SK-N-SH treated with all-trans-retinoic acid at 6 μM for 48 hours (cell line): ENCODE measurements at regions not wholly inside any gene's neighbourhood (a gene's known extent, or its start where the extent isn't known, plus 50 kb on each side); places are given as distances from the start of the nearest gene placed in this dataset.

Experiments
- ATAC-seq: fragments of 200-7000 bp; cut with Tn5 transposase; 3 replicates; pipeline ENCODE4 v1.9.1; 2020; ENCODE audit warnings: mild to moderate bottlenecking, moderate library complexity
- ARNTL ChIP-seq: fragments of 450-650 bp; formaldehyde crosslinking; IDR thresholded peaks from 2 replicates; pipeline ENCODE4 v1.5.0; 2020; ENCODE audit warnings: low read depth, mild to moderate bottlenecking, moderate library complexity, borderline replicate concordance
- BACH2 ChIP-seq: fragments of 250-450 bp; sonication (Bioruptor Pico); IDR thresholded peaks from 2 replicates; pipeline ENCODE4 v1.9.0; 2021; ENCODE audit warnings: mild to moderate bottlenecking, borderline replicate concordance
- CREB5 ChIP-seq: fragments of 250-450 bp; sonication (Bioruptor Pico); IDR thresholded peaks from 2 replicates; pipeline ENCODE4 v1.5.1; 2020; ENCODE audit warnings: low read depth, mild to moderate bottlenecking, moderate library complexity
- CSDC2 ChIP-seq: fragments of 250-450 bp; sonication (Bioruptor Pico); IDR thresholded peaks from 2 replicates; pipeline ENCODE4 v1.5.0; 2020; ENCODE audit warnings: mild to moderate bottlenecking, moderate library complexity
- CSRNP3 ChIP-seq: fragments of 250-450 bp; sonication (Bioruptor Pico); IDR thresholded peaks from 2 replicates; pipeline ENCODE4 v1.5.1; 2021; ENCODE audit warnings: mild to moderate bottlenecking, moderate library complexity
- GLIS3 ChIP-seq: fragments of 250-450 bp; sonication (Bioruptor Pico); IDR thresholded peaks from 2 replicates; pipeline ENCODE4 v1.5.0; 2020; ENCODE audit warnings: mild to moderate bottlenecking, moderate library complexity
- ISL1 ChIP-seq: fragments of 250-450 bp; sonication (Bioruptor Pico); IDR thresholded peaks from 2 replicates; pipeline ENCODE4 v2.1.2; 2022; ENCODE audit warnings: mild to moderate bottlenecking, moderate library complexity
- OSR1 ChIP-seq: fragments of 250-450 bp; sonication (Bioruptor Pico); IDR thresholded peaks from 2 replicates; pipeline ENCODE4 v1.8.0; 2022; ENCODE audit warnings: moderate library complexity, mild to moderate bottlenecking, inconsistent platforms
- PATZ1 ChIP-seq: fragments of 250-450 bp; sonication (Bioruptor Pico); IDR thresholded peaks from 2 replicates; pipeline ENCODE4 v1.8.0; 2020; ENCODE audit warnings: mild to moderate bottlenecking, moderate library complexity, borderline replicate concordance
- POU6F1 ChIP-seq: fragments of 250-450 bp; sonication (Bioruptor Pico); IDR thresholded peaks from 2 replicates; pipeline ENCODE4 v1.8.0; 2021; ENCODE audit warnings: low read depth, mild to moderate bottlenecking, moderate library complexity, borderline replicate concordance
- PPARA ChIP-seq: fragments of 250-450 bp; sonication (Bioruptor Pico); IDR thresholded peaks from 2 replicates; pipeline ENCODE4 v1.5.0; 2020; ENCODE audit warnings: mild to moderate bottlenecking, borderline replicate concordance
- RARB ChIP-seq: fragments of 250-450 bp; sonication (Bioruptor Pico); IDR thresholded peaks from 2 replicates; pipeline ENCODE4 v1.8.0; 2021; ENCODE audit warnings: mild to moderate bottlenecking, moderate library complexity
- SNAI2 ChIP-seq: fragments of 250-450 bp; sonication (Bioruptor Pico); IDR thresholded peaks from 2 replicates; pipeline ENCODE4 v1.5.0; 2020; ENCODE audit warnings: mild to moderate bottlenecking, moderate library complexity
- TCF4 ChIP-seq: fragments of 250-450 bp; sonication (Bioruptor Pico); IDR thresholded peaks from 2 replicates; pipeline ENCODE4 v1.8.0; 2021; ENCODE audit warnings: mild to moderate bottlenecking, moderate library complexity, borderline replicate concordance
- TOX ChIP-seq: fragments of 250-450 bp; sonication (Bioruptor Pico); IDR thresholded peaks from 2 replicates; pipeline ENCODE4 v1.8.0; 2021; ENCODE audit warnings: mild to moderate bottlenecking, moderate library complexity, borderline replicate concordance
- TSHZ2 ChIP-seq: fragments of 250-450 bp; sonication (Bioruptor Pico); IDR thresholded peaks from 2 replicates; pipeline ENCODE4 v1.5.0; 2020; ENCODE audit warnings: mild to moderate bottlenecking, moderate library complexity
- ZC3H10 ChIP-seq: fragments of 250-450 bp; sonication (Bioruptor Pico); IDR thresholded peaks from 2 replicates; pipeline ENCODE4 v1.5.1; 2021; ENCODE audit warnings: mild to moderate bottlenecking, moderate library complexity
- ZFP3 ChIP-seq: fragments of 250-450 bp; sonication (Bioruptor Pico); IDR thresholded peaks from 2 replicates; pipeline ENCODE4 v1.5.0; 2020; ENCODE audit warnings: mild to moderate bottlenecking, moderate library complexity
- ZFP30 ChIP-seq: fragments of 450-650 bp; formaldehyde crosslinking; IDR thresholded peaks from 2 replicates; pipeline ENCODE4 v1.5.0; 2022; ENCODE audit warnings: mild to moderate bottlenecking, moderate library complexity
- ZNF565 ChIP-seq: fragments of 450-650 bp; formaldehyde crosslinking; conservative IDR thresholded peaks from 2 replicates; pipeline ENCODE4 v1.5.0; 2020; ENCODE audit warnings: low read depth, mild to moderate bottlenecking, moderate library complexity
- ZNF70 ChIP-seq: fragments of 450-650 bp; formaldehyde crosslinking; IDR thresholded peaks from 2 replicates; pipeline ENCODE4 v1.5.0; 2020; ENCODE audit warnings: mild to moderate bottlenecking, moderate library complexity
- ZNF8 ChIP-seq: fragments of 450-650 bp; formaldehyde crosslinking; IDR thresholded peaks from 2 replicates; pipeline ENCODE4 v1.5.0; 2020; ENCODE audit warnings: mild to moderate bottlenecking, moderate library complexity

- no peak for ATAC-seq
- TF ChIP-seq ZC3H10 (CRISPR knock-in tag), result no peak
- TF ChIP-seq ZNF8 (CRISPR knock-in tag), result no peak
- TF ChIP-seq PATZ1 (CRISPR knock-in tag), result no peak
- no peak for TF ChIP-seq ZFP3 (CRISPR knock-in tag)
Observed at GRCh38 chr5:15170173-15170572, 298.6 kb upstream of the ANKH start.

GRCh38 chr5:15168358-15168757 is 296.8 kb upstream of the ANKH start:
- peak; percentile 24; the same call in 1 of the 2 replicates for TF ChIP-seq TCF4 (CRISPR knock-in tag)
- TF ChIP-seq SNAI2 (CRISPR knock-in tag), result no peak
- TF ChIP-seq, all 23 proteins: peak for 1
- no peak for ATAC-seq

- TF ChIP-seq TOX (CRISPR knock-in tag), result no peak
- no peak for TF ChIP-seq CREB5 (CRISPR knock-in tag)
- no peak for TF ChIP-seq CSDC2 (CRISPR knock-in tag)
- no peak for TF ChIP-seq ZNF8 (CRISPR knock-in tag)
- no peak for TF ChIP-seq ZC3H10 (CRISPR knock-in tag)
- no peak for TF ChIP-seq OSR1 (CRISPR knock-in tag)
Observed at GRCh38 chr5:15160091-15160490, 288.5 kb upstream of the ANKH start.

GRCh38 chr5:15159606-15160005 is 288.0 kb upstream of the ANKH start:
- TF ChIP-seq PATZ1 (CRISPR knock-in tag) (no peak), ZNF8 (CRISPR knock-in tag) (no peak), PPARA (CRISPR knock-in tag) (no peak), RARB (CRISPR knock-in tag) (no peak), TCF4 (CRISPR knock-in tag) (no peak), SNAI2 (CRISPR knock-in tag) (no peak)
- no peak for ATAC-seq

More at GRCh38 chr5:15160091-15160490, 288.5 kb upstream of the ANKH start:
- no peak for ATAC-seq

GRCh38 chr5:15142458-15142857 is 270.9 kb upstream of the ANKH start:
- ATAC-seq, result no peak
- TF ChIP-seq ZNF8 (CRISPR knock-in tag), result no peak
- no peak for TF ChIP-seq ISL1
- no peak for TF ChIP-seq ZNF70
- TF ChIP-seq POU6F1, result no peak
- TF ChIP-seq CSDC2 (CRISPR knock-in tag), result no peak
- TF ChIP-seq GLIS3 (CRISPR knock-in tag), result no peak
- no peak for TF ChIP-seq SNAI2 (CRISPR knock-in tag)
- TF ChIP-seq ZNF565 (CRISPR knock-in tag), result no peak
- no peak for TF ChIP-seq CSRNP3 (CRISPR knock-in tag)
- TF ChIP-seq ARNTL, result no peak
- TF ChIP-seq BACH2, result no peak
- TF ChIP-seq ZFP30 (CRISPR knock-in tag), result no peak
- no peak for TF ChIP-seq ZC3H10 (CRISPR knock-in tag)
- TF ChIP-seq RARB (CRISPR knock-in tag), result no peak
- no peak for TF ChIP-seq TSHZ2 (CRISPR knock-in tag)
- TF ChIP-seq PATZ1 (CRISPR knock-in tag), result no peak
